H1 (cell line): ENCODE measurements at regions not wholly inside any gene's neighbourhood (a gene's known extent, or its start where the extent isn't known, plus 50 kb on each side); places are given as distances from the start of the nearest gene placed in this dataset.

Experiments
- E2F6 ChIP-seq: IDR thresholded peaks from 2 replicates; pipeline ENCODE4 v1.6.1; 2012; ENCODE audit warnings: inconsistent platforms
- GTF2F1 ChIP-seq: IDR thresholded peaks from 2 replicates; pipeline ENCODE4 v1.6.1; 2012; ENCODE audit warnings: low read depth, low read length, improper control_type of control experiment, borderline replicate concordance
- MAFK ChIP-seq: IDR thresholded peaks from 2 replicates; pipeline ENCODE4 v1.6.1; 2012; ENCODE audit warnings: low read depth, mild to moderate bottlenecking, improper control_type of control experiment, low read length

GRCh38 chr18:42658171-42658570 is 457.3 kb downstream of the RIT2 start (continued):
- TF ChIP-seq E2F6 (no peak), GTF2F1 (no peak), MAFK (no peak)
